HEK293 (cell line): ENCODE measurements at regions not wholly inside any gene's neighbourhood (a gene's known extent, or its start where the extent isn't known, plus 50 kb on each side); places are given as distances from the start of the nearest gene placed in this dataset.

Experiments
- CTCF ChIA-PET: fragments of 350-600 bp; formaldehyde crosslinking; extraction: SDS; loops from one replicate; lab custom pipeline; 2021; ENCODE audit warnings: antibody characterized with exemption; lab: Yijun Ruan, JAX
- POLR2A ChIA-PET: fragments of 300-600 bp; formaldehyde crosslinking; extraction: SDS; loops from one replicate; lab custom pipeline; 2020; ENCODE audit warnings: antibody characterized with exemption, inconsistent platforms; lab: Yijun Ruan, JAX
- H3K27ac ChIP-seq: fragments of 200-500 bp; sonication (Bioruptor generic); 2 replicates; pipeline ENCODE4 v1.5.1; 2014; ENCODE audit warnings: low read depth, low read length, control low read depth, inconsistent platforms; ENCODE audit errors: extremely low read depth
- H3K36me3 ChIP-seq, 2 experiments: fragments of 200-500 bp in 1 of 2; sonication (Bioruptor generic) in 1 of 2; 1 replicate in 1 of 2; 2 replicates in 1 of 2; pipeline ENCODE4 v1.5.1; 2014 to 2017; ENCODE audit warnings: inconsistent platforms in 2 of 2, low read length in 2 of 2; ENCODE audit not compliant: control insufficient read depth in 2 of 2, insufficient read depth in 1 of 2
- H3K4me1 ChIP-seq: fragments of 200-500 bp; sonication (Bioruptor generic); 2 replicates; pipeline ENCODE4 v1.5.1; 2014; ENCODE audit warnings: mild to moderate bottlenecking, low read length, inconsistent platforms; ENCODE audit not compliant: control insufficient read depth, insufficient read depth
- H3K4me3 ChIP-seq: 2 replicates; pipeline ENCODE4 v1.5.1; 2011; ENCODE audit warnings: low read depth, mild to moderate bottlenecking, control low read depth, low read length, moderate library complexity
- H3K9me3 ChIP-seq: fragments of 200-500 bp; sonication (Bioruptor generic); 2 replicates; pipeline ENCODE4 v1.5.1; 2014; ENCODE audit warnings: low read depth, low read length, inconsistent platforms; ENCODE audit not compliant: control insufficient read depth, insufficient read depth
- GLI2 ChIP-seq: fragments of 450-650 bp; formaldehyde crosslinking; IDR thresholded peaks from 2 replicates; pipeline ENCODE4; 2017; ENCODE audit warnings: missing biosample characterization, missing genetic modification characterization, low read depth, borderline replicate concordance
- KLF1 ChIP-seq: fragments of 450-650 bp; formaldehyde crosslinking; IDR thresholded peaks from 2 replicates; pipeline ENCODE4 v1.5.1; 2016; ENCODE audit warnings: missing biosample characterization, missing genetic modification characterization
- RBAK ChIP-seq: fragments of 450-650 bp; formaldehyde crosslinking; IDR thresholded peaks from 2 replicates; pipeline ENCODE4 v1.5.1; 2016; ENCODE audit warnings: missing biosample characterization, missing genetic modification characterization
- SALL2 ChIP-seq: fragments of 450-650 bp; formaldehyde crosslinking; IDR thresholded peaks from 2 replicates; pipeline ENCODE4 v1.5.0; 2017; ENCODE audit warnings: missing biosample characterization, mild to moderate bottlenecking, missing genetic modification characterization, borderline replicate concordance
- SCRT1 ChIP-seq: fragments of 450-650 bp; formaldehyde crosslinking; IDR thresholded peaks from 2 replicates; pipeline ENCODE4 v1.5.1; 2016; ENCODE audit warnings: missing biosample characterization, missing genetic modification characterization, borderline replicate concordance
- SCRT2 ChIP-seq: fragments of 450-650 bp; formaldehyde crosslinking; IDR thresholded peaks from 2 replicates; pipeline ENCODE4 v1.5.1; 2016; ENCODE audit warnings: missing biosample characterization, missing genetic modification characterization
- WT1 ChIP-seq: fragments of 450-650 bp; formaldehyde crosslinking; IDR thresholded peaks from 2 replicates; pipeline ENCODE4 v1.5.1; 2016; ENCODE audit warnings: missing biosample characterization, missing genetic modification characterization
- ZEB2 ChIP-seq: fragments of 450-650 bp; formaldehyde crosslinking; IDR thresholded peaks from 2 replicates; pipeline ENCODE4 v1.5.1; 2016; ENCODE audit warnings: missing biosample characterization, missing genetic modification characterization
- ZFHX2 ChIP-seq: fragments of 450-650 bp; formaldehyde crosslinking; conservative IDR thresholded peaks from 2 replicates; pipeline ENCODE4 v1.5.1; 2016; ENCODE audit warnings: missing biosample characterization, missing genetic modification characterization
- ZFP69B ChIP-seq: fragments of 450-650 bp; formaldehyde crosslinking; IDR thresholded peaks from 2 replicates; pipeline ENCODE4 v1.5.1; 2016; ENCODE audit warnings: missing biosample characterization, missing genetic modification characterization
- ZIC2 ChIP-seq: fragments of 450-650 bp; formaldehyde crosslinking; IDR thresholded peaks from 2 replicates; pipeline ENCODE4 v1.5.1; 2016; ENCODE audit warnings: missing biosample characterization, missing genetic modification characterization
- ZNF114 ChIP-seq: fragments of 450-650 bp; formaldehyde crosslinking; IDR thresholded peaks from 2 replicates; pipeline ENCODE4 v1.5.0; 2017; ENCODE audit warnings: missing biosample characterization, missing genetic modification characterization
- ZNF214 ChIP-seq: fragments of 450-650 bp; formaldehyde crosslinking; IDR thresholded peaks from 2 replicates; pipeline ENCODE4 v1.5.1; 2017; ENCODE audit warnings: missing biosample characterization, mild to moderate bottlenecking, missing genetic modification characterization, borderline replicate concordance
- ZNF221 ChIP-seq: fragments of 450-650 bp; formaldehyde crosslinking; IDR thresholded peaks from 2 replicates; pipeline ENCODE4 v1.5.1; 2017; ENCODE audit warnings: missing biosample characterization, missing genetic modification characterization, borderline replicate concordance
- ZNF248 ChIP-seq: fragments of 450-650 bp; formaldehyde crosslinking; IDR thresholded peaks from 2 replicates; pipeline ENCODE4 v1.5.1; 2017; ENCODE audit warnings: missing biosample characterization, missing genetic modification characterization
- ZNF302 ChIP-seq: fragments of 450-650 bp; formaldehyde crosslinking; IDR thresholded peaks from 2 replicates; pipeline ENCODE4 v1.5.1; 2016; ENCODE audit warnings: missing biosample characterization, missing genetic modification characterization, low read depth
- ZNF341 ChIP-seq: fragments of 450-650 bp; formaldehyde crosslinking; IDR thresholded peaks from 2 replicates; pipeline ENCODE4; 2016; ENCODE audit warnings: low read depth, missing biosample characterization, missing genetic modification characterization
- ZNF366 ChIP-seq: fragments of 450-650 bp; formaldehyde crosslinking; conservative IDR thresholded peaks from 2 replicates; pipeline ENCODE4 v1.5.1; 2016; ENCODE audit warnings: missing biosample characterization, missing genetic modification characterization
- ZNF501 ChIP-seq: fragments of 450-650 bp; formaldehyde crosslinking; IDR thresholded peaks from 2 replicates; pipeline ENCODE4 v1.5.1; 2016; ENCODE audit warnings: missing biosample characterization, missing genetic modification characterization
- ZNF514 ChIP-seq: fragments of 450-650 bp; formaldehyde crosslinking; IDR thresholded peaks from 2 replicates; pipeline ENCODE4 v1.5.1; 2016; ENCODE audit warnings: missing biosample characterization, missing genetic modification characterization
- ZNF549 ChIP-seq: fragments of 450-650 bp; IDR thresholded peaks from 2 replicates; pipeline ENCODE4 v1.5.1; 2018; ENCODE audit warnings: missing biosample characterization, missing genetic modification characterization, mild to moderate bottlenecking, inconsistent platforms, moderate library complexity
- ZNF610 ChIP-seq: fragments of 450-650 bp; formaldehyde crosslinking; IDR thresholded peaks from 2 replicates; pipeline ENCODE4 v1.5.1; 2016; ENCODE audit warnings: missing biosample characterization, missing genetic modification characterization, borderline replicate concordance
- ZNF629 ChIP-seq: fragments of 450-650 bp; formaldehyde crosslinking; IDR thresholded peaks from 2 replicates; pipeline ENCODE4 v1.5.1; 2017; ENCODE audit warnings: missing biosample characterization, missing genetic modification characterization
- ZNF670 ChIP-seq: fragments of 450-650 bp; formaldehyde crosslinking; IDR thresholded peaks from 2 replicates; pipeline ENCODE4 v1.5.1; 2016; ENCODE audit warnings: missing biosample characterization, missing genetic modification characterization, low read depth
- ZNF792 ChIP-seq: fragments of 450-650 bp; formaldehyde crosslinking; IDR thresholded peaks from 2 replicates; pipeline ENCODE4 v1.5.1; 2016; ENCODE audit warnings: missing biosample characterization, missing genetic modification characterization
- ZSCAN30 ChIP-seq: fragments of 450-650 bp; IDR thresholded peaks from 2 replicates; pipeline ENCODE4 v1.5.1; 2018; ENCODE audit warnings: missing biosample characterization, mild to moderate bottlenecking, missing genetic modification characterization, moderate library complexity
- TF ChIP-seq, protein P1 (sequence below): fragments of 450-650 bp; formaldehyde crosslinking; IDR thresholded peaks from 2 replicates; pipeline ENCODE4 v1.5.0; 2017; ENCODE audit warnings: missing biosample characterization, missing genetic modification characterization, borderline replicate concordance
- TF ChIP-seq, protein P2 (sequence below): fragments of 450-650 bp; formaldehyde crosslinking; IDR thresholded peaks from 2 replicates; pipeline ENCODE4 v1.5.1; 2016; ENCODE audit warnings: missing biosample characterization, missing genetic modification characterization
- TF ChIP-seq, protein P3 (sequence below): fragments of 450-650 bp; formaldehyde crosslinking; IDR thresholded peaks from 2 replicates; pipeline ENCODE4 v1.5.1; 2016; ENCODE audit warnings: missing biosample characterization, missing genetic modification characterization
- TF ChIP-seq, protein P4 (sequence below): fragments of 450-650 bp; formaldehyde crosslinking; IDR thresholded peaks from 2 replicates; pipeline ENCODE4 v1.5.1; 2016; ENCODE audit warnings: missing biosample characterization, missing genetic modification characterization

DNA sequence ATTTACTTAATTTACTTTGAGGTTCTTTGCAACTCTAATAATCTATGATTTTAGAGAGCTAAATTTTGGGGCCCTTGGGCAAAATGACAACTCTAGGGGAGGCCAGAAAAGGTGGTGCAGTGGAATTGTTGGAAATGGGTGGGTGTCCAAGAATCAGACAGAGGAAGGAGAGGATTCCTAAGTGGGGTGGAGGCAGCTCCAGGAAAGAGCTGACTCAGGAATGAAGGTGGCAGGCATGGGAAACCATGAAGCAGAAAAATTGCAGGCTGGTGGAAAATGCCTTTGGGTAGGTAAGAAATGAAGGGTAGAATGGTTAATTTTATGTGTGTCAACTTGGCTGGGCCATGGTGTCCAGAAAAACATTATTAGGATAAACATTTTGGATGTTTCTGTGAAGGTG lies 248.5 kb upstream of the TUT7 start:
- Histone ChIP-seq H3K4me1 (peaks cover 24% of the 10 kb centered on the region), H3K4me3 (no peak overlapping the region), H3K36me3 (no peaks in the 10 kb centered on the region), H3K9me3 (no peaks in the 10 kb centered on the region), H3K27ac (no peak overlapping the region)
- TF ChIP-seq KLF1 (tag by site-specific recombination) = peak; percentile 91
- no peak for TF ChIP-seq ZFHX2 (tag by site-specific recombination)
- POLR2A ChIA-PET = no interaction called here
- CTCF ChIA-PET = interaction anchor here (1.3 kb wide), 1 partner anchor 12 kb away, joined by 3 read pairs; no protein-coding TSS in a partner anchor

DNA sequence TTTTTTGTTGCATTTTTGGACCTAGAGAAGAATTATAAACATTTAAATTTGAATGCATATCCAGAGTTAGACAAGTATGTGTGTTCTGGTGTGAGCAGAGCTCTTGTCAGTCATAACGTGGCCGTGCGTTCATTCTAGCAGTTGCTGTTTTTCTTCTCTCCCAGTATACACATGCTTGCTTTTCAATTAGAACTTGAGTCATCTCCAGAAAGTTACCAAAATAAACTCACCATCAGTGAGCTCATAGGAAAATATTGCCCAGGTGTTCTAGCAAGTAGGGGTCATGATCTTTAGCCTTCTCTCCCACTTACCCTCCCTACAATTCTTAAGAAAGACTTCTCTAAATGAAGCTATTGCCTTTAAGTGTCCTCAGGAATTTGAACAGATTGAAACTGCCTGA lies 247.5 kb upstream of the TUT7 start:
- ChIA-PET CTCF (interaction anchor here (0.9 to 1.6 kb wide), 2 partner anchors 10 to 35 kb away, joined by 3 to 5 read pairs; no protein-coding TSS in a partner anchor), POLR2A (interaction anchor here (0.8 kb wide), 1 partner anchor 345 kb away, joined by 3 read pairs; the partner anchor contains the start of gene GAS1)
- H3K4me3 ChIP-seq = no peak overlapping the region
- no peaks in the 10 kb centered on the region for H3K36me3 ChIP-seq
- peak overlapping the region; percentile 40; the same call in 1 of the 2 replicates for H3K27ac ChIP-seq
- no peaks in the 10 kb centered on the region for H3K9me3 ChIP-seq
- H3K4me1 ChIP-seq = peaks cover 24% of the 10 kb centered on the region
- TF ChIP-seq ZNF610 (tag by site-specific recombination) = no peak
- no peak for TF ChIP-seq ZNF221 (tag by site-specific recombination)
- TF ChIP-seq ZNF629 = peak; percentile 76
- TF ChIP-seq, protein P1, sequence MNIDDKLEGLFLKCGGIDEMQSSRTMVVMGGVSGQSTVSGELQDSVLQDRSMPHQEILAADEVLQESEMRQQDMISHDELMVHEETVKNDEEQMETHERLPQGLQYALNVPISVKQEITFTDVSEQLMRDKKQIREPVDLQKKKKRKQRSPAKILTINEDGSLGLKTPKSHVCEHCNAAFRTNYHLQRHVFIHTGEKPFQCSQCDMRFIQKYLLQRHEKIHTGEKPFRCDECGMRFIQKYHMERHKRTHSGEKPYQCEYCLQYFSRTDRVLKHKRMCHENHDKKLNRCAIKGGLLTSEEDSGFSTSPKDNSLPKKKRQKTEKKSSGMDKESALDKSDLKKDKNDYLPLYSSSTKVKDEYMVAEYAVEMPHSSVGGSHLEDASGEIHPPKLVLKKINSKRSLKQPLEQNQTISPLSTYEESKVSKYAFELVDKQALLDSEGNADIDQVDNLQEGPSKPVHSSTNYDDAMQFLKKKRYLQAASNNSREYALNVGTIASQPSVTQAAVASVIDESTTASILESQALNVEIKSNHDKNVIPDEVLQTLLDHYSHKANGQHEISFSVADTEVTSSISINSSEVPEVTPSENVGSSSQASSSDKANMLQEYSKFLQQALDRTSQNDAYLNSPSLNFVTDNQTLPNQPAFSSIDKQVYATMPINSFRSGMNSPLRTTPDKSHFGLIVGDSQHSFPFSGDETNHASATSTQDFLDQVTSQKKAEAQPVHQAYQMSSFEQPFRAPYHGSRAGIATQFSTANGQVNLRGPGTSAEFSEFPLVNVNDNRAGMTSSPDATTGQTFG (tag by site-specific recombination) = no peak
- TF ChIP-seq ZNF792 (tag by site-specific recombination) = no peak
- TF ChIP-seq RBAK = no peak
- no peak for TF ChIP-seq ZNF341 (tag by site-specific recombination)
- TF ChIP-seq ZNF549 (tag by site-specific recombination) = no peak
- no peak for TF ChIP-seq ZNF670 (tag by site-specific recombination)
- TF ChIP-seq WT1 (tag by site-specific recombination) = peak; percentile 87
- no peak for TF ChIP-seq SALL2
- TF ChIP-seq ZNF514 (tag by site-specific recombination) = no peak
- no peak for TF ChIP-seq GLI2 (tag by site-specific recombination)
- no peak for TF ChIP-seq ZSCAN30 (tag by site-specific recombination)
- TF ChIP-seq ZNF366 (tag by site-specific recombination) = no peak
- TF ChIP-seq, protein P2, sequence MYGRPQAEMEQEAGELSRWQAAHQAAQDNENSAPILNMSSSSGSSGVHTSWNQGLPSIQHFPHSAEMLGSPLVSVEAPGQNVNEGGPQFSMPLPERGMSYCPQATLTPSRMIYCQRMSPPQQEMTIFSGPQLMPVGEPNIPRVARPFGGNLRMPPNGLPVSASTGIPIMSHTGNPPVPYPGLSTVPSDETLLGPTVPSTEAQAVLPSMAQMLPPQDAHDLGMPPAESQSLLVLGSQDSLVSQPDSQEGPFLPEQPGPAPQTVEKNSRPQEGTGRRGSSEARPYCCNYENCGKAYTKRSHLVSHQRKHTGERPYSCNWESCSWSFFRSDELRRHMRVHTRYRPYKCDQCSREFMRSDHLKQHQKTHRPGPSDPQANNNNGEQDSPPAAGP = 0 out of 2 replicates have a peak, but pooled peaks have one; percentile 21
- TF ChIP-seq, protein P3, sequence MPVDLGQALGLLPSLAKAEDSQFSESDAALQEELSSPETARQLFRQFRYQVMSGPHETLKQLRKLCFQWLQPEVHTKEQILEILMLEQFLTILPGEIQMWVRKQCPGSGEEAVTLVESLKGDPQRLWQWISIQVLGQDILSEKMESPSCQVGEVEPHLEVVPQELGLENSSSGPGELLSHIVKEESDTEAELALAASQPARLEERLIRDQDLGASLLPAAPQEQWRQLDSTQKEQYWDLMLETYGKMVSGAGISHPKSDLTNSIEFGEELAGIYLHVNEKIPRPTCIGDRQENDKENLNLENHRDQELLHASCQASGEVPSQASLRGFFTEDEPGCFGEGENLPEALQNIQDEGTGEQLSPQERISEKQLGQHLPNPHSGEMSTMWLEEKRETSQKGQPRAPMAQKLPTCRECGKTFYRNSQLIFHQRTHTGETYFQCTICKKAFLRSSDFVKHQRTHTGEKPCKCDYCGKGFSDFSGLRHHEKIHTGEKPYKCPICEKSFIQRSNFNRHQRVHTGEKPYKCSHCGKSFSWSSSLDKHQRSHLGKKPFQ (tag by site-specific recombination) = peak; percentile 13; the same call in 1 of the 2 replicates
- no peak for TF ChIP-seq ZNF302 (tag by site-specific recombination)
- TF ChIP-seq ZFP69B = no peak
- no peak for TF ChIP-seq ZNF248 (tag by site-specific recombination)
- TF ChIP-seq ZNF114 (tag by site-specific recombination) = no peak
- TF ChIP-seq, protein P4, sequence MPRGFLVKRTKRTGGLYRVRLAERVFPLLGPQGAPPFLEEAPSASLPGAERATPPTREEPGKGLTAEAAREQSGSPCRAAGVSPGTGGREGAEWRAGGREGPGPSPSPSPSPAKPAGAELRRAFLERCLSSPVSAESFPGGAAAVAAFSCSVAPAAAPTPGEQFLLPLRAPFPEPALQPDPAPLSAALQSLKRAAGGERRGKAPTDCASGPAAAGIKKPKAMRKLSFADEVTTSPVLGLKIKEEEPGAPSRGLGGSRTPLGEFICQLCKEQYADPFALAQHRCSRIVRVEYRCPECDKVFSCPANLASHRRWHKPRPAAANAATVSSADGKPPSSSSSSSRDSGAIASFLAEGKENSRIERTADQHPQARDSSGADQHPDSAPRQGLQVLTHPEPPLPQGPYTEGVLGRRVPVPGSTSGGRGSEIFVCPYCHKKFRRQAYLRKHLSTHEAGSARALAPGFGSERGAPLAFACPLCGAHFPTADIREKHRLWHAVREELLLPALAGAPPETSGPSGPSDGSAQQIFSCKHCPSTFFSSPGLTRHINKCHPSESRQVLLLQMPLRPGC (tag by site-specific recombination) = no peak
- TF ChIP-seq ZEB2 (tag by site-specific recombination) = 0 out of 2 replicates have a peak, but pooled peaks have one; percentile 26
- no peak for TF ChIP-seq ZIC2 (tag by site-specific recombination)
- TF ChIP-seq SCRT2 (tag by site-specific recombination) = 0 out of 2 replicates have a peak, but pooled peaks have one; percentile 1
- TF ChIP-seq ZNF214 (tag by site-specific recombination) = no peak
- no peak for TF ChIP-seq ZNF501 (tag by site-specific recombination)
- TF ChIP-seq SCRT1 (tag by site-specific recombination) = no peak
